ENCODE measurements at regions not wholly inside any gene's neighbourhood (a gene's known extent, or its start where the extent isn't known, plus 50 kb on each side); places are given as distances from the start of the nearest gene placed in this dataset.

DNA sequence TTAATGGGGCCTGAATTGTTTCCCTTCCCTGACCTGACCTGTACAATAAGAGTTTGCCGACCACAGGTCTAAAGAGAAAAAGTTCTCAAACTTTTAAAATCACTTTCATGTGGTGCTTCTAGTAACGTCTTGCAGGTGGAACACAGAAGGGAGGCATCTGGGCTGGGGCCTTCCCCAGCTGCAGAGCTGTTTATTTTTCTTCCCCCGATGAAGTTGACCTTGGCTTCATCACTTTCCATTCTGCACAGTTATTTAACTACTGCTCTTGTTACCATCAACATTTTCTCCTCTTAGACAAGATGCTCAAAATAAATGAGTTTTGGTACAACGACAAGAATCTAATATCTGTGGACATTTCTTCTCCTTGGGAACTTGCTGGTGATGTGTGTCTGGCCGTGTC is 181.7 kb downstream of the HERPUD2 start:
- TF ChIP-seq, protein P1, sequence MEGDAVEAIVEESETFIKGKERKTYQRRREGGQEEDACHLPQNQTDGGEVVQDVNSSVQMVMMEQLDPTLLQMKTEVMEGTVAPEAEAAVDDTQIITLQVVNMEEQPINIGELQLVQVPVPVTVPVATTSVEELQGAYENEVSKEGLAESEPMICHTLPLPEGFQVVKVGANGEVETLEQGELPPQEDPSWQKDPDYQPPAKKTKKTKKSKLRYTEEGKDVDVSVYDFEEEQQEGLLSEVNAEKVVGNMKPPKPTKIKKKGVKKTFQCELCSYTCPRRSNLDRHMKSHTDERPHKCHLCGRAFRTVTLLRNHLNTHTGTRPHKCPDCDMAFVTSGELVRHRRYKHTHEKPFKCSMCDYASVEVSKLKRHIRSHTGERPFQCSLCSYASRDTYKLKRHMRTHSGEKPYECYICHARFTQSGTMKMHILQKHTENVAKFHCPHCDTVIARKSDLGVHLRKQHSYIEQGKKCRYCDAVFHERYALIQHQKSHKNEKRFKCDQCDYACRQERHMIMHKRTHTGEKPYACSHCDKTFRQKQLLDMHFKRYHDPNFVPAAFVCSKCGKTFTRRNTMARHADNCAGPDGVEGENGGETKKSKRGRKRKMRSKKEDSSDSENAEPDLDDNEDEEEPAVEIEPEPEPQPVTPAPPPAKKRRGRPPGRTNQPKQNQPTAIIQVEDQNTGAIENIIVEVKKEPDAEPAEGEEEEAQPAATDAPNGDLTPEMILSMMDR (IDR thresholded peaks at IDR 0.05; ENCODE audit: insufficient read depth, low read depth, low read length), result no peak
- no peak for TF ChIP-seq EZH2 (IDR thresholded peaks at IDR 0.05; ENCODE audit: insufficient read depth, low read length)
